OCI-LY7 (cell line): ENCODE measurements at regions not wholly inside any gene's neighbourhood (a gene's known extent, or its start where the extent isn't known, plus 50 kb on each side); places are given as distances from the start of the nearest gene placed in this dataset.

ENCODE experiments used
- CTCF ChIP-seq: fragments of 200-600 bp; sonication (generic); conservative IDR thresholded peaks from 2 replicates; pipeline ENCODE4 v1.5.1; 2014; ENCODE audit warnings: mild to moderate bottlenecking, antibody characterized with exemption, low read length, moderate library complexity, mixed read lengths
- EZH2phosphoT487 ChIP-seq: fragments of 200-600 bp; sonication (generic); IDR thresholded peaks from 2 replicates; pipeline ENCODE4 v1.6.1; 2018; ENCODE audit warnings: low read depth, borderline replicate concordance, mild to moderate bottlenecking, mixed run types, antibody characterized with exemption, low read length, moderate library complexity, mixed read lengths

- no peak for TF ChIP-seq CTCF
- no peak for TF ChIP-seq EZH2phosphoT487
Observed at GRCh38 chr4:141311246-141312204, 90.8 kb downstream of the ZNF330 start.
